IMR-90 (cell line): ENCODE measurements at regions not wholly inside any gene's neighbourhood (a gene's known extent, or its start where the extent isn't known, plus 50 kb on each side); places are given as distances from the start of the nearest gene placed in this dataset.
A peak's percentile ranks its signal among the peaks of the same experiment; 100 is the strongest.

Experiments used
- ATAC-seq: fragments of 200-7000 bp; cut with Tn5 transposase; 2 replicates; pipeline ENCODE4 v1.9.1; 2020; ENCODE audit warnings: low read depth, mild to moderate bottlenecking, moderate library complexity
- BruUV-seq: library from RNA; stranded (reverse); fragments of 400-500 nt; replicated peaks from 2 replicates; lab custom pipeline; 2021; lab: Mats Ljungman, UMichigan
- CTCF ChIA-PET: fragments of 300-600 bp; formaldehyde crosslinking; extraction: SDS; loops from one replicate; lab custom pipeline; 2021; ENCODE audit warnings: antibody characterized with exemption; lab: Yijun Ruan, JAX
- POLR2A ChIA-PET: fragments of 300-600 bp; sonication (Branson Sonifier 250); formaldehyde crosslinking; loops from one replicate; lab custom pipeline; 2022; ENCODE audit warnings: antibody characterized with exemption; ENCODE audit not compliant: unreplicated experiment; lab: Charles Lee
- DNase-seq: peaks from one replicate; pipeline ENCODE4 v3.0.0; 2013
- H2AFZ ChIP-seq: replicated peaks from 2 replicates; pipeline ENCODE3; 2013; ENCODE audit warnings: low read length, mild to moderate bottlenecking; ENCODE audit not compliant: poor library complexity
- H2AK5ac ChIP-seq: 2 replicates; pipeline ENCODE4 v1.6.1; 2013; ENCODE audit warnings: low read depth, low read length, inconsistent platforms
- H2AK9ac ChIP-seq: replicated peaks from 2 replicates; pipeline ENCODE3; 2013; ENCODE audit warnings: mild to moderate bottlenecking, low read depth, low read length, moderate library complexity; ENCODE audit not compliant: poor library complexity
- H2BK120ac ChIP-seq: 2 replicates; pipeline ENCODE4 v1.6.1; 2013; ENCODE audit warnings: low read depth, low read length, inconsistent platforms
- H2BK15ac ChIP-seq: 3 replicates; pipeline ENCODE4 v1.6.1; 2013; ENCODE audit warnings: low read depth, low read length, inconsistent platforms
- H2BK20ac ChIP-seq: 2 replicates; pipeline ENCODE4 v1.6.1; 2013; ENCODE audit warnings: low read depth, mild to moderate bottlenecking, inconsistent platforms, low read length, moderate library complexity
- H2BK5ac ChIP-seq: 2 replicates; pipeline ENCODE4 v1.6.1; 2013; ENCODE audit warnings: mild to moderate bottlenecking, low read depth, low read length, inconsistent platforms; ENCODE audit not compliant: poor library complexity, severe bottlenecking
- H3K14ac ChIP-seq: replicated peaks from 2 replicates; pipeline ENCODE4 v1.6.1; 2013; ENCODE audit warnings: low read depth, low read length, inconsistent platforms
- H3K18ac ChIP-seq: 2 replicates; pipeline ENCODE4 v1.6.1; 2013; ENCODE audit warnings: low read depth, low read length, control low read depth
- H3K23ac ChIP-seq: 2 replicates; pipeline ENCODE4 v1.6.1; 2013; ENCODE audit warnings: low read depth, low read length, inconsistent platforms
- H3K27ac ChIP-seq: 2 replicates; pipeline ENCODE4 v1.5.1; 2013; ENCODE audit warnings: mild to moderate bottlenecking, control low read depth, low read length; ENCODE audit not compliant: insufficient read depth
- H3K27me3 ChIP-seq: 2 replicates; pipeline ENCODE4 v1.6.1; 2013; ENCODE audit warnings: low read length; ENCODE audit not compliant: control insufficient read depth, insufficient read depth
- H3K36me3 ChIP-seq: 2 replicates; pipeline ENCODE4 v1.6.1; 2013; ENCODE audit warnings: low read length, mixed read lengths; ENCODE audit not compliant: control insufficient read depth, insufficient read depth
- H3K4ac ChIP-seq: 2 replicates; pipeline ENCODE4 v1.6.1; 2013; ENCODE audit warnings: low read depth, low read length, inconsistent platforms
- H3K4me1 ChIP-seq: 2 replicates; pipeline ENCODE4 v1.6.1; 2013; ENCODE audit warnings: low read length, mixed read lengths; ENCODE audit not compliant: control insufficient read depth, insufficient read depth
- H3K4me2 ChIP-seq: 2 replicates; pipeline ENCODE4 v1.6.1; 2013; ENCODE audit warnings: low read depth, mild to moderate bottlenecking, control low read depth, low read length, moderate library complexity
- H3K4me3 ChIP-seq: 2 replicates; pipeline ENCODE4 v1.5.1; 2013; ENCODE audit warnings: low read depth, mild to moderate bottlenecking, control low read depth, low read length, moderate library complexity; ENCODE audit not compliant: insufficient read depth
- H3K56ac ChIP-seq: 2 replicates; pipeline ENCODE4 v1.6.1; 2013; ENCODE audit warnings: low read length, inconsistent platforms; ENCODE audit not compliant: insufficient read depth; ENCODE audit errors: extremely low read depth
- H3K79me1 ChIP-seq, 2 experiments: 2 replicates each; pipeline ENCODE4 v1.6.1; 2013; ENCODE audit warnings: low read length in 2 of 2, inconsistent platforms in 1 of 2, low read depth in 1 of 2
- H3K9ac ChIP-seq: 2 replicates; pipeline ENCODE4 v1.6.1; 2013; ENCODE audit warnings: low read depth, low read length, control low read depth
- H3K9me1 ChIP-seq: 2 replicates; pipeline ENCODE4 v1.6.1; 2013; ENCODE audit warnings: low read length, inconsistent platforms; ENCODE audit not compliant: insufficient read depth
- H3K9me3 ChIP-seq: 2 replicates; pipeline ENCODE4 v1.6.1; 2013; ENCODE audit warnings: low read length; ENCODE audit not compliant: control insufficient read depth, insufficient read depth
- H4K20me1 ChIP-seq: 2 replicates; pipeline ENCODE4 v1.6.1; 2013; ENCODE audit warnings: low read length, inconsistent platforms; ENCODE audit not compliant: insufficient read depth
- H4K5ac ChIP-seq: 2 replicates; pipeline ENCODE4 v1.6.1; 2013; ENCODE audit warnings: mild to moderate bottlenecking, low read depth, low read length, control low read depth
- H4K8ac ChIP-seq, 2 experiments: 2 replicates each; pipeline ENCODE4 v1.6.1; 2013; ENCODE audit warnings: low read depth in 2 of 2, low read length in 2 of 2, control low read depth in 1 of 2, inconsistent platforms in 1 of 2
- H4K91ac ChIP-seq: 2 replicates; pipeline ENCODE4 v1.6.1; 2013; ENCODE audit warnings: low read depth, low read length, inconsistent platforms; ENCODE audit not compliant: insufficient read depth
- BHLHE40 ChIP-seq: fragments of 150-350 bp; IDR thresholded peaks from 2 replicates; pipeline ENCODE4 v1.6.1; 2016; ENCODE audit warnings: mild to moderate bottlenecking, low read depth, low read length
- CEBPB ChIP-seq: IDR thresholded peaks from 2 replicates; pipeline ENCODE4 v1.6.1; 2012; ENCODE audit warnings: low read depth, low read length, improper control_type of control experiment
- FOS ChIP-seq: fragments of 150-350 bp; IDR thresholded peaks from 2 replicates; pipeline ENCODE4 v1.6.1; 2016; ENCODE audit warnings: low read depth, low read length
- MAFK ChIP-seq: IDR thresholded peaks from 2 replicates; pipeline ENCODE4 v1.6.1; 2012; ENCODE audit warnings: low read depth, low read length, improper control_type of control experiment
- MAZ ChIP-seq: IDR thresholded peaks from 2 replicates; pipeline ENCODE4 v1.6.1; 2012; ENCODE audit warnings: low read depth, mild to moderate bottlenecking, low read length, improper control_type of control experiment, moderate library complexity, borderline replicate concordance
- NFE2L2 ChIP-seq: fragments of 150-350 bp; IDR thresholded peaks from 2 replicates; pipeline ENCODE4 v1.6.1; 2016; ENCODE audit warnings: low read depth, mild to moderate bottlenecking, low read length
- RAD21 ChIP-seq: IDR thresholded peaks from 2 replicates; pipeline ENCODE4 v1.6.1; 2012; ENCODE audit warnings: low read length, improper control_type of control experiment
- RCOR1 ChIP-seq: IDR thresholded peaks from 2 replicates; pipeline ENCODE4 v1.6.1; 2012; ENCODE audit warnings: mild to moderate bottlenecking, low read length, improper control_type of control experiment; ENCODE audit not compliant: insufficient replicate concordance
- RFX5 ChIP-seq: IDR thresholded peaks from 2 replicates; pipeline ENCODE4 v1.8.0; 2012; ENCODE audit warnings: low read depth, mild to moderate bottlenecking, low read length, moderate library complexity
- SMC3 ChIP-seq: fragments of 150-350 bp; IDR thresholded peaks from 2 replicates; pipeline ENCODE4 v1.6.1; 2016; ENCODE audit warnings: low read depth, mild to moderate bottlenecking, antibody characterized with exemption, low read length, moderate library complexity
- WGBS, 2 experiments: methylation state at CpG; one replicate each; pipeline versions ENCODE4 v1.1.5 to v1.1.7; 2013; ENCODE audit warnings: missing lambda C conversion rate in 2 of 2; ENCODE audit not compliant: insufficient read length in 1 of 2; ENCODE audit errors: extremely low coverage in 2 of 2; 5-methylcytosine and 5-hydroxymethylcytosine counted together
- dilution Hi-C: fragments of 300-500 bp; cut with HindIII; formaldehyde crosslinking; loops from one replicate; pipeline ENCODE4 v1.14.3; 2018; ENCODE audit warnings: low sequenced_read_pairs; ENCODE audit not compliant: unreplicated experiment
- in situ Hi-C: fragments of 300-500 bp; cut with MboI; formaldehyde crosslinking; loops from 3 replicates; pipeline ENCODE4 v1.14.3; 2019; ENCODE audit warnings: low sequenced_read_pairs, inconsistent platforms, mixed read lengths
- intact Hi-C: fragments of 100-400 bp; cut with micrococcal nuclease; formaldehyde crosslinking; loops from 2 replicates; pipeline ENCODE4 v1.10.0; 2022
- TF ChIP-seq, protein P1 (sequence below): fragments of 150-350 bp; IDR thresholded peaks from 2 replicates; pipeline ENCODE4 v1.6.1; 2016; ENCODE audit warnings: low read depth, mild to moderate bottlenecking, low read length, moderate library complexity, borderline replicate concordance
- TF ChIP-seq, protein P2 (sequence below): fragments of 150-350 bp; IDR thresholded peaks from 2 replicates; pipeline ENCODE4 v1.6.1; 2017; ENCODE audit warnings: mild to moderate bottlenecking, antibody characterized with exemption, low read length, low read depth

DNA sequence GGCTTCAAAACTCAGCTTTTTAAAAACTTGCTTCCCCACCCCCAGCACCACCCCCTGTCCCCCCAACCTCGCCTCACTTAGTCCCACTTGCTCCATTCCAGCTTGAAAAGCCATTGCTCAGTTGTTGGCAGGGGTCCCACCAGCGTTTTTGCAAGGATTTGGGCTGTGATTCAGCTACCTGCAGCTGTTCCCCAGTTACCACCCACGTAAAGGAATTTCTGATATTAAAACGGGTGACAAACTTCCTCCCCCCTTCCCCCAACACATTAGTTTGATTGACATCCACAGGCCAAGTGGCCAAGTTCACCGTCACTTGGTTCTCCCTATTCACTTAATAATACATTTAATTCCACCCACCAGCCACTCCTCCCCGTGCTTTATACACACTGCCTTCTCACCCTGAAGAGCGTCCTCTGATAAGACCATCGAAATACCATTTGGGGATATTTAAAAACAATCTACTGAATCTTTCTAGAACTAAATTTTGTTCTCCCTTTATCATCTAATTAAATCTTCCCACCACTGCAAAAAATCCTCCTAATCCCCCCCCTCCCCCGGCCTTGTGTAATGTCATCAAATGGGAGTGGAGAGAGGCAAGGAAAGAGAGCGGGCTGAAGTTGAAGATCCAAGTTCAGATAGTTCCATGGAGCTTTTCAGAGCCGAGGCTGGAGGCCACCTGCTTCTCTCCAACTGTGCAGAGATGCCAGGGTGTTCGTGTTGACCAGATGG lies 55.1 kb downstream of the SOX9 start:
- no peaks in the 10 kb centered on the region for H3K27me3 ChIP-seq
- H3K23ac ChIP-seq, result no peak overlapping the region
- H3K4me2 ChIP-seq, result no peak overlapping the region
- no peak overlapping the region for H4K91ac ChIP-seq
- dilution Hi-C loops (no loop called here), intact Hi-C loops (no loop called here), in situ Hi-C loops (no loop called here)
- no peak overlapping the region for H2AK5ac ChIP-seq
- H2BK5ac ChIP-seq, result no peak overlapping the region
- H3K14ac ChIP-seq, result no peak overlapping the region
- ATAC-seq (no peak), DNase-seq (peak; percentile 55)
- H2AK9ac ChIP-seq, result no peak overlapping the region
- no peak overlapping the region for H3K9ac ChIP-seq
- H2BK15ac ChIP-seq, result no peak overlapping the region
- BruUV-seq, result no TSS peak
- no peaks in the 10 kb centered on the region; the same call in 1 of the 2 replicates for H3K4me1 ChIP-seq
- H4K5ac ChIP-seq, result no peak overlapping the region
- H3K9me3 ChIP-seq, result no peaks in the 10 kb centered on the region
- ChIA-PET CTCF (no interaction called here), POLR2A (no interaction called here)
- no peaks in the 10 kb centered on the region for H4K20me1 ChIP-seq
- no peaks in the 10 kb centered on the region for H3K79me1 ChIP-seq
- H3K4ac ChIP-seq, result no peak overlapping the region
- no peaks in the 10 kb centered on the region for H3K36me3 ChIP-seq
- no peak overlapping the region for H3K27ac ChIP-seq
- no peak overlapping the region for H4K8ac ChIP-seq
- no peak overlapping the region for H2AFZ ChIP-seq
- no peak overlapping the region for H3K56ac ChIP-seq
- WGBS, 2 experiments, result 52% methylated on average over 5 of the region's 12 CpGs; no CpG with 5 or more reads in 1 of the 2 experiments
- TF ChIP-seq FOS (no peak), BHLHE40 (no peak), RAD21 (no peak), CEBPB (no peak), MAFK (no peak), RCOR1 (no peak), NFE2L2 (no peak), RFX5 (no peak), SMC3 (no peak), MAZ (no peak)
- TF ChIP-seq, protein P1, sequence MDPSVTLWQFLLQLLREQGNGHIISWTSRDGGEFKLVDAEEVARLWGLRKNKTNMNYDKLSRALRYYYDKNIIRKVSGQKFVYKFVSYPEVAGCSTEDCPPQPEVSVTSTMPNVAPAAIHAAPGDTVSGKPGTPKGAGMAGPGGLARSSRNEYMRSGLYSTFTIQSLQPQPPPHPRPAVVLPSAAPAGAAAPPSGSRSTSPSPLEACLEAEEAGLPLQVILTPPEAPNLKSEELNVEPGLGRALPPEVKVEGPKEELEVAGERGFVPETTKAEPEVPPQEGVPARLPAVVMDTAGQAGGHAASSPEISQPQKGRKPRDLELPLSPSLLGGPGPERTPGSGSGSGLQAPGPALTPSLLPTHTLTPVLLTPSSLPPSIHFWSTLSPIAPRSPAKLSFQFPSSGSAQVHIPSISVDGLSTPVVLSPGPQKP, result no peak
- TF ChIP-seq, protein P2, sequence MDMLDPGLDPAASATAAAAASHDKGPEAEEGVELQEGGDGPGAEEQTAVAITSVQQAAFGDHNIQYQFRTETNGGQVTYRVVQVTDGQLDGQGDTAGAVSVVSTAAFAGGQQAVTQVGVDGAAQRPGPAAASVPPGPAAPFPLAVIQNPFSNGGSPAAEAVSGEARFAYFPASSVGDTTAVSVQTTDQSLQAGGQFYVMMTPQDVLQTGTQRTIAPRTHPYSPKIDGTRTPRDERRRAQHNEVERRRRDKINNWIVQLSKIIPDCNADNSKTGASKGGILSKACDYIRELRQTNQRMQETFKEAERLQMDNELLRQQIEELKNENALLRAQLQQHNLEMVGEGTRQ, result no peak
- H3K9me1 ChIP-seq, result no peaks in the 10 kb centered on the region
- no peak overlapping the region for H2BK20ac ChIP-seq
- no peak overlapping the region for H3K4me3 ChIP-seq
- no peak overlapping the region for H2BK120ac ChIP-seq
- H3K18ac ChIP-seq, result no peak overlapping the region
